GM23248 (cell line): ENCODE measurements at regions not wholly inside any gene's neighbourhood (a gene's known extent, or its start where the extent isn't known, plus 50 kb on each side); places are given as distances from the start of the nearest gene placed in this dataset.
"Not testable (repeated sequence)": the region's sequence is repeated elsewhere in the genome, so short reads cannot be mapped to it uniquely, and the experiment has no call there.

Experiments used
- DNase-seq: peaks from one replicate; pipeline ENCODE4 v3.0.0-alpha.2; 2015
- H2AFZ ChIP-seq: fragments of 200-600 bp; sonication (generic); 2 replicates; pipeline ENCODE4 v1.6.1; 2016; ENCODE audit warnings: antibody characterized with exemption
- H3F3A ChIP-seq: fragments of 200-600 bp; sonication (generic); 2 replicates; pipeline ENCODE4 v1.6.1; 2016; ENCODE audit warnings: mild to moderate bottlenecking, antibody characterized with exemption, mixed run types; ENCODE audit not compliant: insufficient read depth
- H3K27ac ChIP-seq: fragments of 200-600 bp; sonication (generic); 2 replicates; pipeline ENCODE4 v1.5.1; 2016; ENCODE audit warnings: mild to moderate bottlenecking
- H3K27me3 ChIP-seq: fragments of 200-600 bp; sonication (generic); replicated peaks from 2 replicates; pipeline ENCODE4 v1.6.1; 2016; ENCODE audit warnings: mild to moderate bottlenecking; ENCODE audit not compliant: insufficient read depth
- H3K36me3 ChIP-seq: fragments of 200-600 bp; sonication (generic); 2 replicates; pipeline ENCODE4 v1.6.1; 2016; ENCODE audit warnings: low read depth, mild to moderate bottlenecking
- H3K4me1 ChIP-seq: fragments of 200-600 bp; sonication (generic); 2 replicates; pipeline ENCODE4 v1.6.1; 2016; ENCODE audit warnings: mild to moderate bottlenecking; ENCODE audit not compliant: insufficient read depth
- H3K4me2 ChIP-seq: fragments of 200-600 bp; sonication (generic); one replicate; pipeline ENCODE4 v1.6.1; 2016; ENCODE audit warnings: mild to moderate bottlenecking; ENCODE audit not compliant: unreplicated experiment
- H3K4me3 ChIP-seq: fragments of 200-600 bp; sonication (generic); 2 replicates; pipeline ENCODE4 v1.5.1; 2016; ENCODE audit warnings: mild to moderate bottlenecking
- H3K79me2 ChIP-seq: fragments of 200-600 bp; sonication (generic); 2 replicates; pipeline ENCODE4 v1.6.1; 2016; ENCODE audit warnings: mild to moderate bottlenecking; ENCODE audit not compliant: insufficient read depth
- H3K9ac ChIP-seq: fragments of 200-600 bp; sonication (generic); 2 replicates; pipeline ENCODE4 v1.6.1; 2016; ENCODE audit warnings: mild to moderate bottlenecking
- H3K9me2 ChIP-seq: fragments of 200-600 bp; sonication (generic); 2 replicates; pipeline ENCODE4 v1.6.1; 2016; ENCODE audit warnings: mixed run types, mild to moderate bottlenecking, moderate library complexity; ENCODE audit not compliant: insufficient read depth
- H3K9me3 ChIP-seq: fragments of 200-600 bp; sonication (generic); one replicate; pipeline ENCODE4 v1.6.1; 2017; ENCODE audit warnings: low read depth
- H4K20me1 ChIP-seq: fragments of 200-600 bp; sonication (generic); 2 replicates; pipeline ENCODE4 v1.6.0; 2016; ENCODE audit not compliant: insufficient read depth
- EZH2 ChIP-seq: fragments of 200-600 bp; sonication (generic); IDR thresholded peaks from 2 replicates; pipeline ENCODE4 v1.6.1; 2018; ENCODE audit warnings: antibody characterized with exemption, mild to moderate bottlenecking; ENCODE audit not compliant: insufficient read depth, poor library complexity, severe bottlenecking
- EZH2phosphoT487 ChIP-seq: fragments of 200-600 bp; sonication (generic); IDR thresholded peaks from 2 replicates; pipeline ENCODE4 v1.6.1; 2018; ENCODE audit warnings: antibody characterized with exemption, moderate library complexity, mild to moderate bottlenecking, low read depth; ENCODE audit not compliant: insufficient read depth
- WGBS, 2 experiments: methylation state at CpG; one replicate each; pipeline ENCODE4 v1.1.6; 2015 to 2017; ENCODE audit warnings: low lambda C conversion rate in 2 of 2, low coverage in 1 of 2; ENCODE audit errors: missing lambda C conversion rate in 2 of 2; 5-methylcytosine and 5-hydroxymethylcytosine counted together
- in situ Hi-C: fragments of 300-500 bp; cut with MboI; formaldehyde crosslinking; loops from 2 replicates; pipeline ENCODE4 v1.15.0; 2020

- DNase-seq: no peak
- in situ Hi-C loops: no loop called here
- H3K4me2 ChIP-seq: no peak overlapping the region
- H3K9me2 ChIP-seq: no peaks in the 10 kb centered on the region
- no peak overlapping the region for H3K9ac ChIP-seq
- H2AFZ ChIP-seq: no peak overlapping the region
- H3F3A ChIP-seq: peaks cover 15% of the 10 kb centered on the region
- no peak overlapping the region for H3K27ac ChIP-seq
- no peak overlapping the region for H3K4me3 ChIP-seq
- H4K20me1 ChIP-seq: no peaks in the 10 kb centered on the region
- H3K79me2 ChIP-seq: no peaks in the 10 kb centered on the region
- H3K9me3 ChIP-seq: no peaks in the 10 kb centered on the region
- TF ChIP-seq EZH2phosphoT487: no peak
- TF ChIP-seq EZH2: no peak
- H3K36me3 ChIP-seq: no peaks in the 10 kb centered on the region
- peaks cover 23% of the 10 kb centered on the region for H3K4me1 ChIP-seq
- no peaks in the 10 kb centered on the region for H3K27me3 ChIP-seq
These were observed 421.2 kb upstream of the CTSO start for GRCh38 chr4:156374894-156375293.

- TF ChIP-seq EZH2: no peak
- TF ChIP-seq EZH2phosphoT487: no peak
- no peaks in the 10 kb centered on the region for H3K79me2 ChIP-seq
- H3K9me3 ChIP-seq: no peaks in the 10 kb centered on the region
- in situ Hi-C loops: no loop called here
- H3F3A ChIP-seq: peaks cover 15% of the 10 kb centered on the region
- H3K4me2 ChIP-seq: no peak overlapping the region
- H3K27ac ChIP-seq: no peak overlapping the region
- H3K4me3 ChIP-seq: no peak overlapping the region
- WGBS, 2 experiments: 47 to 49% methylated on average over 2 of the region's 2 CpGs
- H4K20me1 ChIP-seq: no peaks in the 10 kb centered on the region
- DNase-seq: no peak
- H3K9me2 ChIP-seq: no peaks in the 10 kb centered on the region
- peaks cover 23% of the 10 kb centered on the region for H3K4me1 ChIP-seq
- H3K9ac ChIP-seq: no peak overlapping the region
- H3K27me3 ChIP-seq: no peaks in the 10 kb centered on the region
- no peaks in the 10 kb centered on the region for H3K36me3 ChIP-seq
- peak overlapping the region; percentile 52 for H2AFZ ChIP-seq
These were observed 420.4 kb upstream of the CTSO start for GRCh38 chr4:156374069-156374468.

- H3F3A ChIP-seq, H3K27me3 ChIP-seq, H3K79me2 ChIP-seq, in situ Hi-C loops, H3K9me2 ChIP-seq, DNase-seq, H3K4me2 ChIP-seq, H3K4me3 ChIP-seq, H3K27ac ChIP-seq, H3K9me3 ChIP-seq, H2AFZ ChIP-seq, H3K9ac ChIP-seq, H3K4me1 ChIP-seq, H3K36me3 ChIP-seq, H4K20me1 ChIP-seq: not testable (repeated sequence)
- WGBS, 2 experiments: 75 to 84% methylated on average over 8 to 13 of the region's 13 CpGs
These were observed 413.8 kb upstream of the CTSO start for GRCh38 chr4:156367502-156367901.

- Histone ChIP-seq H3K36me3 (no peaks in the 10 kb centered on the region), H3K9me2 (no peaks in the 10 kb centered on the region), H3K27me3 (no peaks in the 10 kb centered on the region), H3K4me3 (no peak overlapping the region), H3K9me3 (no peaks in the 10 kb centered on the region), H3K27ac (no peak overlapping the region), H3F3A (no peaks in the 10 kb centered on the region), H4K20me1 (no peaks in the 10 kb centered on the region), H3K4me2 (no peak overlapping the region), H3K79me2 (no peaks in the 10 kb centered on the region), H3K4me1 (peaks cover 7% of the 10 kb centered on the region; the same call in 1 of the 2 replicates), H3K9ac (no peak overlapping the region), H2AFZ (no peak overlapping the region)
- DNase-seq: peak; percentile 50
- in situ Hi-C loops: no loop called here
- peak; percentile 65; the same call in 1 of the 2 replicates for TF ChIP-seq EZH2phosphoT487
- TF ChIP-seq EZH2: no peak
- 65 to 77% methylated on average over 2 of the region's 2 CpGs for WGBS, 2 experiments
These were observed 408.9 kb upstream of the CTSO start for GRCh38 chr4:156362581-156362980.

DNA sequence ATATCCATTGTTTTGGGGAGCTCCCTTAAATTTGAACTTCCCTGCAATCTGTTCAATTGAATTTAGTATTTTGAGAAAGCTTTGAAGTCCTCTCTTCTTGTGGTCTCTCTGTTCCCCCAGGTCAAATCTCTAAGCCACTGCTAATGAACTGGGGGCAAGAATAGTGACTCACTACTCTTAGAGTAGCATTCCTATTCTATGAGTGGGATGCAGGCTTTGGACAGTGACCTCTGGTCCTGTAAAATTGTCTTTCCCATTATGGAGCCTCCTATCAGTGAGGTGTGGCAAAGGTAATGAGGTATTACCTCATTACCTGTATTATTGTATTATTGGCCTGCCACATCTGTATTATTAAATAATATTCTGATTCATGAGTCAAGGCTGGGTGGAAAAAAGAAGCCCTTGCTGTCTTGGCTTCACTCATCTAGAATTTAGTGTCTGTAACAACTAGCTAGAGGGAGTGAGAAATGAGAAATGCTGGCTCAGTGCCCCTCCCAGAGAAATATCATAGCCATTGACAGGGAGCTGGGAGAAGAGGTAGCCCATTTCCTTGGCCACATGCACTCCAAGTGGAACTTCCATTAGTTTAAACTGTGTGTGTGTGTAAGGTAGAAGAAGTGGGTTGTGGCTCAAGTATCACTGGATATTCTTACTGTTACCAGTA, 393.9 kb upstream of the CTSO start:
- TF ChIP-seq EZH2 (no peak), EZH2phosphoT487 (no peak)
- H4K20me1 ChIP-seq: no peaks in the 10 kb centered on the region
- no peak overlapping the region for H3K4me2 ChIP-seq
- no peaks in the 10 kb centered on the region for H3K9me2 ChIP-seq
- no peaks in the 10 kb centered on the region for H3K79me2 ChIP-seq
- no peak overlapping the region for H3K9ac ChIP-seq
- DNase-seq: peak; percentile 50
- H3K9me3 ChIP-seq: no peaks in the 10 kb centered on the region
- H3F3A ChIP-seq: no peaks in the 10 kb centered on the region
- no peak overlapping the region for H3K4me3 ChIP-seq
- in situ Hi-C loops: no loop called here
- no peak overlapping the region for H3K27ac ChIP-seq
- no peaks in the 10 kb centered on the region for H3K36me3 ChIP-seq
- H3K4me1 ChIP-seq: peaks cover 13% of the 10 kb centered on the region
- no peaks in the 10 kb centered on the region for H3K27me3 ChIP-seq
- H2AFZ ChIP-seq: no peak overlapping the region
